ENCODE measurements at regions not wholly inside any gene's neighbourhood (a gene's known extent, or its start where the extent isn't known, plus 50 kb on each side); places are given as distances from the start of the nearest gene placed in this dataset.

DNA sequence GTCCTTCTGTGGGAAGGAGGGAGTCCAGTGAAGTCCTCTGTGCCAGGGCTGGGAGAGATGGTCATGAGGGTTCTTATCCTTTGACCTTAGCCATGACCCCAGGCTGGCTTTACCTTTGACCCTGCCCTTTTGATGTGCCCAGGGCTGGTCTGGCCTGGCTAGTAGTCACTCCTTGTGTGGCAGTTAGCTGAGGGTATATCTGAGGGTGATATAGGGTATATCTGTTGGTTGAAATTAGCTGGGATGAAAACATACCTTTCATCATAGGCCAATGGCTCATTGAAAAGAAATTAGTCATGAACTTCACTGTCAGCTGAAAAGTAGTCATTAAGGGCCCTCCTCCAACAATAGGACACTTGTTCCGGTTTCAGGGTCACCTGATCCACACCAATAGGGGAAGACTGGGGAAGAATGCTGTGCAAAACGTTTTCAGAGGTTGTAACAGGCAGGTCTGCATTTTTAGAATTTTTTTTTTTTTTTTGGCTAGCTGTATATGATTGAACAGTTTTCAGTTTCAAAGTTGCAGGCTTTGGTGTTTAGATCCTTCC is 74.6 kb upstream of the STOX2 start:
- TF ChIP-seq, protein P1, sequence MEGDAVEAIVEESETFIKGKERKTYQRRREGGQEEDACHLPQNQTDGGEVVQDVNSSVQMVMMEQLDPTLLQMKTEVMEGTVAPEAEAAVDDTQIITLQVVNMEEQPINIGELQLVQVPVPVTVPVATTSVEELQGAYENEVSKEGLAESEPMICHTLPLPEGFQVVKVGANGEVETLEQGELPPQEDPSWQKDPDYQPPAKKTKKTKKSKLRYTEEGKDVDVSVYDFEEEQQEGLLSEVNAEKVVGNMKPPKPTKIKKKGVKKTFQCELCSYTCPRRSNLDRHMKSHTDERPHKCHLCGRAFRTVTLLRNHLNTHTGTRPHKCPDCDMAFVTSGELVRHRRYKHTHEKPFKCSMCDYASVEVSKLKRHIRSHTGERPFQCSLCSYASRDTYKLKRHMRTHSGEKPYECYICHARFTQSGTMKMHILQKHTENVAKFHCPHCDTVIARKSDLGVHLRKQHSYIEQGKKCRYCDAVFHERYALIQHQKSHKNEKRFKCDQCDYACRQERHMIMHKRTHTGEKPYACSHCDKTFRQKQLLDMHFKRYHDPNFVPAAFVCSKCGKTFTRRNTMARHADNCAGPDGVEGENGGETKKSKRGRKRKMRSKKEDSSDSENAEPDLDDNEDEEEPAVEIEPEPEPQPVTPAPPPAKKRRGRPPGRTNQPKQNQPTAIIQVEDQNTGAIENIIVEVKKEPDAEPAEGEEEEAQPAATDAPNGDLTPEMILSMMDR (conservative IDR thresholded peaks at IDR 0.05 in 1 of 2, IDR thresholded peaks at IDR 0.05 in 1 of 2; ENCODE audit: extremely low read depth in 1 of 2, insufficient read depth in 1 of 2, low read depth in 1 of 2, low read length in 2 of 2), result no peak
- TF ChIP-seq EZH2 (IDR thresholded peaks at IDR 0.05; ENCODE audit: borderline replicate concordance, low read length), result no peak

Data from mammary epithelial cell (primary cell).